ENCODE measurements at regions not wholly inside any gene's neighbourhood (a gene's known extent, or its start where the extent isn't known, plus 50 kb on each side); places are given as distances from the start of the nearest gene placed in this dataset.

- DNase-seq, result no peak
- in situ Hi-C loops (cut with HindIII; ENCODE audit: low pct_ligation_motif_present, low pct_unique_long_range_greater_than_20kb, low sequenced_read_pairs), result no loop called here
Observed at GRCh38 chr15:81608309-81608829, 234.4 kb upstream of the TMC3 start.

- in situ Hi-C loops (cut with HindIII; ENCODE audit: low pct_ligation_motif_present, low pct_unique_long_range_greater_than_20kb, low sequenced_read_pairs), result no loop called here
- DNase-seq, result no peak
Observed at GRCh38 chr15:81604713-81605112, 230.7 kb upstream of the TMC3 start.

- in situ Hi-C loops (cut with HindIII; ENCODE audit: low pct_ligation_motif_present, low pct_unique_long_range_greater_than_20kb, low sequenced_read_pairs), result no loop called here
- no peak for DNase-seq
Observed at GRCh38 chr15:81596159-81596865, 222.3 kb upstream of the TMC3 start.

- in situ Hi-C loops (cut with HindIII; ENCODE audit: low pct_ligation_motif_present, low pct_unique_long_range_greater_than_20kb, low sequenced_read_pairs), result no loop called here
- DNase-seq, result no peak
Observed at GRCh38 chr15:81595752-81596151, 221.7 kb upstream of the TMC3 start.

GRCh38 chr15:81589671-81590070, 215.7 kb upstream of the TMC3 start:
- in situ Hi-C loops (cut with HindIII; ENCODE audit: low pct_ligation_motif_present, low pct_unique_long_range_greater_than_20kb, low sequenced_read_pairs), result no loop called here
- DNase-seq, result no peak

GRCh38 chr15:81575436-81576123, 201.6 kb upstream of the TMC3 start:
- in situ Hi-C loops (cut with HindIII; ENCODE audit: low pct_ligation_motif_present, low pct_unique_long_range_greater_than_20kb, low sequenced_read_pairs), result no loop called here
- no peak for DNase-seq

GRCh38 chr15:81573098-81573746, 199.2 kb upstream of the TMC3 start:
- in situ Hi-C loops (cut with HindIII; ENCODE audit: low pct_ligation_motif_present, low pct_unique_long_range_greater_than_20kb, low sequenced_read_pairs), result no loop called here
- no peak for DNase-seq

- DNase-seq, result no peak
- in situ Hi-C loops (cut with HindIII; ENCODE audit: low pct_ligation_motif_present, low pct_unique_long_range_greater_than_20kb, low sequenced_read_pairs), result no loop called here
Observed at GRCh38 chr15:81572190-81572589, 198.2 kb upstream of the TMC3 start.

- DNase-seq, result no peak
- in situ Hi-C loops (cut with HindIII; ENCODE audit: low pct_ligation_motif_present, low pct_unique_long_range_greater_than_20kb, low sequenced_read_pairs), result no loop called here
Observed at GRCh38 chr15:81569286-81570080, 195.5 kb upstream of the TMC3 start.

- DNase-seq, result no peak
- in situ Hi-C loops (cut with HindIII; ENCODE audit: low pct_ligation_motif_present, low pct_unique_long_range_greater_than_20kb, low sequenced_read_pairs), result no loop called here
Observed at GRCh38 chr15:81567924-81568323, 193.9 kb upstream of the TMC3 start.

GRCh38 chr15:81562986-81563385, 189.0 kb upstream of the TMC3 start:
- no peak for DNase-seq
- in situ Hi-C loops (cut with HindIII; ENCODE audit: low pct_ligation_motif_present, low pct_unique_long_range_greater_than_20kb, low sequenced_read_pairs), result no loop called here

GRCh38 chr15:81560405-81560804, 186.4 kb upstream of the TMC3 start:
- in situ Hi-C loops (cut with HindIII; ENCODE audit: low pct_ligation_motif_present, low pct_unique_long_range_greater_than_20kb, low sequenced_read_pairs), result no loop called here
- DNase-seq, result no peak

GRCh38 chr15:81558056-81558455, 184.0 kb upstream of the TMC3 start:
- in situ Hi-C loops (cut with HindIII; ENCODE audit: low pct_ligation_motif_present, low pct_unique_long_range_greater_than_20kb, low sequenced_read_pairs), result no loop called here
- DNase-seq, result no peak

- in situ Hi-C loops (cut with HindIII; ENCODE audit: low pct_ligation_motif_present, low pct_unique_long_range_greater_than_20kb, low sequenced_read_pairs), result no loop called here
- DNase-seq, result no peak
Observed at GRCh38 chr15:81555346-81555745, 181.3 kb upstream of the TMC3 start.

GRCh38 chr15:81548365-81549130, 174.5 kb upstream of the TMC3 start:
- in situ Hi-C loops (cut with HindIII; ENCODE audit: low pct_ligation_motif_present, low pct_unique_long_range_greater_than_20kb, low sequenced_read_pairs), result no loop called here
- DNase-seq, result no peak

GRCh38 chr15:81547521-81548132, 173.6 kb upstream of the TMC3 start:
- in situ Hi-C loops (cut with HindIII; ENCODE audit: low pct_ligation_motif_present, low pct_unique_long_range_greater_than_20kb, low sequenced_read_pairs), result no loop called here
- DNase-seq, result no peak

GRCh38 chr15:81544385-81544784, 170.4 kb upstream of the TMC3 start:
- in situ Hi-C loops (cut with HindIII; ENCODE audit: low pct_ligation_motif_present, low pct_unique_long_range_greater_than_20kb, low sequenced_read_pairs), result no loop called here
- no peak for DNase-seq

- no peak for DNase-seq
- in situ Hi-C loops (cut with HindIII; ENCODE audit: low pct_ligation_motif_present, low pct_unique_long_range_greater_than_20kb, low sequenced_read_pairs), result no loop called here
Observed at GRCh38 chr15:81540909-81541308, 166.9 kb upstream of the TMC3 start.

Data from ACHN (cell line).